ENCODE measurements at regions not wholly inside any gene's neighbourhood (a gene's known extent, or its start where the extent isn't known, plus 50 kb on each side); places are given as distances from the start of the nearest gene placed in this dataset.

DNA sequence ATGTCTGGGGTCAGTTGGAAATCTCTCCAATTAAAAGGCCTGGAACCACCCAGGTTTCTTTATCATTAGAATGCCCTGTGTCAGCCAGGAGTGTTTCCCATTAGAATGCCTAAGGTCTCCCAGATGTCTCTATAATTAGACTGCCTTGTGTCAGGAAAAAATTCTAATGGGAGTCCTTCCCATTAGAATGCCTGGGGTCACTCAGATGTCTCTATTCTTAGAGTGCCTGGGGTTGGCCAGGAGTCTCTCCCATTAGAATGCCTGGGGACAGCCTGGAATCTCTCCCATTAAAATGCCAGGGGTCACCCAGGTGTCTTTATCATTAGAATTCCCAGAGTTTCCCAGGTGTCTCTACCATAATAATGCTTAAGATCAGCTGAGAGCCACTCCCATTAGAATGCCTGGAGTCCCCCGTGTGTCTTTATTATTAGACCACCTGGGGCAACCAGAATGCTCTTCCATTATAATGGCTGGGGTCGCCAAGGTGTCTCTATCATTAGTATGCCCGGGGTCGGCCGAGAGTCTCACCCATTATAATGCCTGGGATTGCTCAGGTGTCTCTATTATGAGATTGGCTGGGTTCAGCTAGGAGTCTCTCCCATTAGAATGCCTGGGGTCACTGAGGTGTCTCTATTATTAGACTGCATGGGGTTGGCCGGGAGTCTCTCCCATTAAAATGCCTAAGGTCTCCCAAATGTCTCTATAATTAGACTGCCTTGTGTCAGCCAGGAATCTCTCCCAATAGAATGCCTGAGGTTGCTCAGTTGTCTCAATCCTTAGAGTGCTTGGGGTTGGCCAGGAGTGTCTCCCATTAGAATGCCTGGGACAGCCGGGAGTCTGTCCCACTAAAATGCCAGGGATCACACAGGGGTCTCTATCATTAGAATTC lies 2254.6 kb downstream of the TP53TG3F start:
- Histone ChIP-seq H3K9me3 (ENCODE audit: control insufficient read depth, insufficient read depth, low read length) (peaks cover 3% of the 10 kb centered on the region), H3K4me1 (ENCODE audit: control insufficient read depth, low read length) (no peaks in the 10 kb centered on the region), H3F3A (ENCODE audit: control insufficient read depth, insufficient read depth) (no peaks in the 10 kb centered on the region), H3K9me2 (replicated peaks; ENCODE audit: control insufficient read depth, low read length) (no peaks in the 10 kb centered on the region), H3K4me3 (ENCODE audit: low read length) (no peak overlapping the region), H3K36me3 (ENCODE audit: control insufficient read depth, low read length) (no peaks in the 10 kb centered on the region), H3K79me2 (ENCODE audit: control insufficient read depth, low read length) (no peaks in the 10 kb centered on the region), H4K20me1 (ENCODE audit: control insufficient read depth, insufficient read depth, low read depth, low read length) (no peaks in the 10 kb centered on the region), H3K27me3 (ENCODE audit: control insufficient read depth, low read length) (no peaks in the 10 kb centered on the region), H3K27ac (ENCODE audit: low read depth, low read length) (no peak overlapping the region), H3K4me2 (ENCODE audit: low read length) (no peak overlapping the region)
- TF ChIP-seq EZH2phosphoT487 (IDR thresholded peaks at IDR 0.05; ENCODE audit: borderline replicate concordance, low read length), result no peak
- no peak for TF ChIP-seq CTCF (IDR thresholded peaks at IDR 0.05; ENCODE audit: low read depth, low read length, poor library complexity, severe bottlenecking)

DNA sequence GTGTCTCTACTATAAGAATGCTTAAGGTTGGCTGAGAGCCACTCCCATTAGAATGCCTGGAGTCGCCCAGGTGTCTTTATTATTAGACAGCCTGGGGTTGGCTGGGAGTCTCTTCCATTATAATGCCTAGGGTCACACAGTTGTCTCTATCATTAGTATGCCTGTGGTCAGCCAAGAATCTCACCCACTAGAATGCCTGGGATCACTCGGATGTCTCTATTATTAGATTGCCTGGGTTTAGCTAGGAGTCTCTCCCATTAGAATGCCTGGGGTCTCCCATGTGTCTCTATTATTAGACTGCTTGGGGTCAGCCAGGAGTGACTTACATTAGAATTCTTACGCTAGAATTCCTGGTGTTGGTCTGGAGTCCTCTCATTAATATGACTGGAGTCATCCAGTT lies 2255.3 kb downstream of the TP53TG3F start:
- no peak overlapping the region for H3K4me2 ChIP-seq (ENCODE audit: low read length)
- H3K36me3 ChIP-seq (ENCODE audit: control insufficient read depth, low read length), result no peaks in the 10 kb centered on the region
- no peaks in the 10 kb centered on the region for H3K27me3 ChIP-seq (ENCODE audit: control insufficient read depth, low read length)
- H3K4me3 ChIP-seq (ENCODE audit: low read length), result no peak overlapping the region
- H3F3A ChIP-seq (ENCODE audit: control insufficient read depth, insufficient read depth), result no peaks in the 10 kb centered on the region
- H4K20me1 ChIP-seq (ENCODE audit: control insufficient read depth, insufficient read depth, low read depth, low read length), result no peaks in the 10 kb centered on the region
- H3K9me2 ChIP-seq (replicated peaks; ENCODE audit: control insufficient read depth, low read length), result no peaks in the 10 kb centered on the region
- H3K4me1 ChIP-seq (ENCODE audit: control insufficient read depth, low read length), result no peaks in the 10 kb centered on the region
- peaks cover 3% of the 10 kb centered on the region for H3K9me3 ChIP-seq (ENCODE audit: control insufficient read depth, insufficient read depth, low read length)
- TF ChIP-seq CTCF (IDR thresholded peaks at IDR 0.05; ENCODE audit: low read depth, low read length, poor library complexity, severe bottlenecking) (no peak), EZH2phosphoT487 (IDR thresholded peaks at IDR 0.05; ENCODE audit: borderline replicate concordance, low read length) (no peak)
- H3K27ac ChIP-seq (ENCODE audit: low read depth, low read length), result no peak overlapping the region
- no peaks in the 10 kb centered on the region for H3K79me2 ChIP-seq (ENCODE audit: control insufficient read depth, low read length)

GRCh38 chr16:35724551-35724950 lies 2265.1 kb downstream of the TP53TG3F start:
- H3K9me3 ChIP-seq (ENCODE audit: control insufficient read depth, insufficient read depth, low read length), result peaks cover 11% of the 10 kb centered on the region; the same call in 1 of the 2 replicates
- H3K79me2 ChIP-seq (ENCODE audit: control insufficient read depth, low read length), result no peaks in the 10 kb centered on the region

More at GRCh38 chr16:35724551-35724950, 2265.1 kb downstream of the TP53TG3F start:
- TF ChIP-seq EZH2phosphoT487 (IDR thresholded peaks at IDR 0.05; ENCODE audit: borderline replicate concordance, low read length), result no peak
- TF ChIP-seq CTCF (IDR thresholded peaks at IDR 0.05; ENCODE audit: low read depth, low read length, poor library complexity, severe bottlenecking), result no peak
- Histone ChIP-seq H3K4me1 (ENCODE audit: control insufficient read depth, low read length) (no peaks in the 10 kb centered on the region), H3F3A (ENCODE audit: control insufficient read depth, insufficient read depth) (no peaks in the 10 kb centered on the region), H3K4me2 (ENCODE audit: low read length) (no peak overlapping the region), H4K20me1 (ENCODE audit: control insufficient read depth, insufficient read depth, low read depth, low read length) (no peaks in the 10 kb centered on the region), H3K4me3 (ENCODE audit: low read length) (no peak overlapping the region), H3K27me3 (ENCODE audit: control insufficient read depth, low read length) (no peaks in the 10 kb centered on the region), H3K9me2 (replicated peaks; ENCODE audit: control insufficient read depth, low read length) (no peaks in the 10 kb centered on the region), H3K27ac (ENCODE audit: low read depth, low read length) (no peak overlapping the region), H3K36me3 (ENCODE audit: control insufficient read depth, low read length) (no peaks in the 10 kb centered on the region)

Measured in DOHH2 (cell line).